ENCODE measurements at regions not wholly inside any gene's neighbourhood (a gene's known extent, or its start where the extent isn't known, plus 50 kb on each side); places are given as distances from the start of the nearest gene placed in this dataset.
"Not testable (repeated sequence)": the region's sequence is repeated elsewhere in the genome, so short reads cannot be mapped to it uniquely, and the experiment has no call there.

DNA sequence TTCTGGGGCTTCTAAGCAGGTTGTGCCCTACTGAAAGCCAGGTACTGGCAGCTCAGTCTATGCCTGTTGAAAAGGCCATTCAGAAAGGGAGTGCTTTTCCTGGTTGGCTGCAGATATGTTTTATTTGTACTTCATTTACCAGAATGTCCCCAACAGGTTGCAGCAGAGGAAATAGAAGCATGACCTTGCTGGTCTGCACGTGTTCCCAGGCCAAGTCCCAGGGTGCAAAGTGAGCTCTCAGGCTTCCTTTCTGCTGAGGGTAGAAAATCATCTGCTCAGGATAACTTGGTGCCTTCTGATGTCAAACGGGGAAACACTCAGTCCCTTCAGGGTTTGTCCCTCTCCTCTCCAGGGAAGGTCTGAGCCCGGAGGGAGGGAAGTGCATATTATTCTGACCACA is 356.4 kb downstream of the BCL11B start:
- no peak for DNase-seq

DNA sequence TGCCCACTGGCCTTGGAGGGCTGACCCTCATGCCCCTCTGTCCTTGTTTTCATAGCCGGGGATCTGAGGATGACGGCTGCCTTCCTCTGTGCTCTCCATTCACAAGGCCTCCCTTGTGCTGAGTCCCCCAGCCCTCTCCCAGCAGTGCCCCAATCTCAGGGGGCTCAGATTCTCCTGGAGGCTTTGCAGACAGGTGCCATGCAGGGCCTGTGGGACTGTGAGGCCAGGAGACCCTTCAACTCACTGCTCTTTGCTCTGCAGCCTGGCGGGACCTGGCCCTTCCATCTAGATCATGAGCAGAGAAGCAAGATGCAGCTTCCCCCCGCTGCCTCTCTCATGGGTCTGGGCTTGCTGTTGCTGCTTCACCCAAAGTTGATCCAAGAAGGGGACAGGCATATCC is 356.0 kb downstream of the BCL11B start:
- no peak for DNase-seq

DNA sequence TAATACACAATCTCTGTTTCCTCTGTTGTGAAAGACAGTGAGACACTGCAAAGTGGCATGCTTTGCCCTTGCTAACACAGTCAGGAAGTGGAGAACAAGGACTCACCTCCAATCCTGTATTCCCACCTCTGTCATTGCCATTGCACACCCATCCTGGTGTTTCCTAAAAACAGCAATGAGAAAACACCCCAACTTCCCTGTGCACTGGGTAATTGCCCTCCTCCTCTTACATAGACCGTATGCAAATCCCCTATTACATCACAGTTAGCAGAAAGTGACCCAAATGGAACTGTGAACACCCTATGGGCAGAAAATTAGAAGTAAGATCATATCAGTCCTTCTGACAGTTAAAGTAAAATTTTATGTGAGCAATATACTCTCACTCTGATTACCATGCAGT is 355.5 kb downstream of the BCL11B start:
- no peak for DNase-seq

DNA sequence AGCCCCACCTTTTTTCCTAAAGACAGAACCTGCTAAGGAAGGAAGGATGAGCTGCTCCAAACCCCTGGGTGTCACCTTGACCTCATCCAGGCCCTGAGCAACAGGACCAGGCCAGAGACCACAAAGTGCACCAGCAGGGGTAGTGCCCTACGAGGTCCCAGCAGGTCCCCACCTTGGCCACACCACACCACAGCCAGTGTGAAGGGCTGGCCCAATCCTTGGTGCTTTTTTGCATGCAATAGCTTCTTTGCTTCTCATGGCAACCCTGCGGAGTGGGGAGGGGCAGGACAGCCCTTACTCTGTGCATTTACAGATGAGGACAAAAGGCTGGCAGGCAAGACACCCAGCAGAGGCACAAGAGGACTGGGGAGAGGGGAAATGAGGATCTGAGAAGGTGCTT is 352.6 kb downstream of the BCL11B start:
- DNase-seq = no peak

DNA sequence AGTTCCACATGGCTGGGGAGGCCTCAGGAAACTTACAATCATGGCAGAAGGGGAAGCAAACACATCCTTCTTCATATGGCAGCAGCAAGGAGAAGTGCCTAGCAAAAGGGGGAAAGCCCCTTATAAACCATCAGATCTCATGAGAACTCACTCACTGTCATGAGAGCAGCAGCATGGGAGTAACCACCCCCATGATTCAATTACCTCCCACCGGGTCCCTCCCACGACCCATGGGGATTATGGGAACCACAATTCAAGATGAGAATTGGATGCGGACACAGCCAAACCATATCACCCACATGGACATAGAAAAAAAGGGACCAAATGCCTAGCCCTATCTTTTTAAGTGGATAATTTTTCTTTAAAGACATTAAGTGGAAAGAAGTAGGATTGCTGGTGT is 350.7 kb downstream of the BCL11B start:
- not testable (repeated sequence) for DNase-seq

DNA sequence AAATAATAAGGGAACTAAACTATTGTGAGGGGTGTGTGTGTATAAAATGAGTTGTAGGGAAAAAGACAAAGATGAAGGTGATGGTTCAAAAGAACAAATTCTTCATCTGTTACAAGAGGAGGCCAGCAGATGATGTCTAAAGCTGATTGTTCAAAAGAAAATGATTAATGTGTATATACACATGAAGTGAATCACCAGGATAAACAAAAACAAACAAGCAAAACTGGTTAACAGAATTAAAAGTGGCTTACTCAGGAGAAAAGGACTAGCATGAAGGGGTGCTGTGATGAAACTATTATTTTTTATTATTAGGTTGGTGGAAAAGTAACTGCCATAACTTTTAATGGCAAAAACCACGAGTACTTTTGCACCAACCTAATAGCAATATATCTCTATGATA is 348.4 kb downstream of the BCL11B start:
- no peak for DNase-seq

DNA sequence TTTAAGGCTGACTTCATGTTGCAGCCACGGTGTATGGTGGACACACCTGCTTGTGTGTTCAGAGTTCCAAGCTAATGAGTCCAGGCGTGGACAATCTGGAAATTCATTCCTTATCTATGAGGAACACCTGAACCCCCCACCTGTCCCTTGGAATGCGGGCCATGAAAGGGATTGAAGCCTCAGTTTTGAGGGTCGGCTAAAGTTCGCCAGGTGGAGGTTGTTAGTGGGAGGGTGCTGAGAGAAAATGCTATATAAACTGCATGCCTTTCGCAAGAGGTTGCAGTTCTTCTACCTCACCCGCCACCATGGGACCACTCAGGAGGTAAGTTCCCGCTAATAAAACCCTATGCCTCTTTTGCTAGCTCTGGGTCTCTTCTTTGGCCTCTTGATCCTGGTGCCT is 348.0 kb downstream of the BCL11B start:
- DNase-seq = no peak

DNA sequence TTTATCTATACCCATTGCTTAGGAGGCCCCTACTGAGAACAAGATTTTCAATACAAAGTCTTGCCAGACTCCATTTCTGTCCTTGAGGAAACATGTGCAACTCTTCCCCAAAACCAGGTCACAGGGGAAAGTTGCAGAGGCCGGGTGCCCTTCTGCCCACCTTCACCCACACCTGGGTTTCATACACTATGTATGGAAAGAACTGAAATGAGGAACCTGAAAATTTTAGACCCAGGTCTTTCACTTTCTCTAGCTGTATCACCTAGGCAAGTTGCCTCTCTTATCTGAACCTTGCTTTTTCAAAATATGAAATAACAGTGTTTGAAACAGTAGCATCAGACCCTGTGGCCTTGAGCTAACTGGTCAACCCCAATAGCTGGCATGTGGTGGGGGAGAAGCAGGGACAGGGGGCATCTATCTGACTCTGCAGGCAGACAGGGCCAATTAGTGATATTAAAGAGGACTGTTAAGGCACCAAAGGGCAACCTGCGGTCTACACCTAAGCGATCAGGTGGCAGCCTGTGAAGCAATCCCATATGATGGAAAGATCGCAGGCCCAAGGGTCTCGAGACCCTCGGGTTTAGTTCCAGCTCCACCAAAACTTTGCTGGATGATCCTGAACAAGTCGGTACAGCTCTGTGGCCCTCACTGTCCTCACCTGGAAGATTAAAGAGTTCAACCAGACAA is 346.5 kb downstream of the BCL11B start:
- no peak for DNase-seq

DNA sequence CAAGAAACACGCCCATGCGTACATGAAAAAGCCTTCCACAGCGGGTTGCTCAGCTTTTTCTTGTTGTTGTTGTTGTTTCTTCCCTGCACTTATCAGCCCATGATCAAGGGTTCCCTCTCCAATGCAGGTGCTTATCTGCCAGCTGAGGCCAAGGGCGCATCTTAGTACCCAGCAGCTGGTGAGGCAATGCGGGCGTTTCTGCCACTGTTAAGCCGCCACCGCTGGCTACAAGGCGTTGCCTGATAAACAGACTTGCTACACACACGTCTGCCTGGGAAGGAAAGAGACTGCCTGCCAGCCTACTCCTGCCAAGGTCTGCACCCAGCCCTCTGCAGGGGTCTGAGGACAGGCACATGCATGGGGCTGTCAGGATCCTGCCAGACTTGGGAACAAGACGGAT is 345.9 kb downstream of the BCL11B start:
- no peak for DNase-seq

DNA sequence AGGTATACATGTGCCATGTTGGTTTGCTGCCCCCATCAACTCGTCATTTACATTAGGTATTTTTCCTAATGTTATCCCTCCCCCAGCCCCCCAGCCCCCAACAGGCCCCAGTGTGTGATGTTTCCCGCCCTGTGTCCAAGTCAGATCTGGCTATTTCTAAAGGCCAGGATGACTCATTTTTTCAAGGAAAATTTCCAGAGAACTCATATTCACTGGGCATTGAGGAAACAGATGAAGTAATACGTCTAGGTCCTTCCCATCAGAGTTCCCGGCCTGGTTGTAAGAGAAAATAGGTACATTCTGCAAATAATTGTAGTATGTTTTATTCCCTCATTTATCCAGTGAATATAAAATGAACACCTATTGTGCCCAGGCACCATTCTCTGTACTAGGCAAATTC is 345.2 kb downstream of the BCL11B start:
- no peak for DNase-seq

DNA sequence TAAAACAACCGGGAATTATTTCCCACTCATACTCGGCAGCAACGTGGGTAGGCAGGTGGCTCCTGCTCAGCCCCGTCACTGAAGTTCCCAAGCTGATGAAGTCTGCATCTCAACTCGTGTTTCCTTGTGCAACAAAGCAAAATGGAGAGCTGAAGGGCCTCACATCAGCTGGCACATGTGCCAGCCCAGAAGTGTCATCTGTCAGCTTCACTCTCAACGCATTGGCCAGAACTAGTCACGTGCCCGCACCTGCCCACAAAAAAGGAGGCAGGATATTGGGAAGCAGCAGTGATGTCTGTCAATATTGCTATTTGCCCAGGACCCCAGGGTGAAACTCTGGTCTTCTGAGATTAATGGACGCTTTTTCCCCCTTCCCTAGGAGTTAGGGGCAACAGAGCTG is 344.0 kb downstream of the BCL11B start:
- DNase-seq = no peak

DNA sequence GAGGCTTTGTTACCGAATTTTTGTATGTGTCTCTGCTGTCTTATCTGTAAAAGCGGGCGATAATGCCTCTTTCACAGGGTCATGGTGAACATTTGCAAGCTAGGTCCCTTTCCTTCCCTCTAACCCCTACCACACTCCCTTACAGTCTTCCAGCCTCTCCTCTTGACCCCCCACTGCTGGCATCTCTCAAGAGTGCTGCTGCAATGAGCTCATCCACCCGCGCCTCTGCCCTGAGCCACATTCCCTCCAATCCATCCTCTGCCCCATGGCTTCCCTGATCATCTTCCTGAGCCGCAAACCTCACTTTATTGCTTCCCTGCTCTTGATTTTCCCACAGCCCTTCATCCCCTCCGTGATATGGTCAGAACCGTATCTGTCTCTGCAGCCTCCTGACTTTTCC is 343.6 kb downstream of the BCL11B start:
- no peak for DNase-seq

DNA sequence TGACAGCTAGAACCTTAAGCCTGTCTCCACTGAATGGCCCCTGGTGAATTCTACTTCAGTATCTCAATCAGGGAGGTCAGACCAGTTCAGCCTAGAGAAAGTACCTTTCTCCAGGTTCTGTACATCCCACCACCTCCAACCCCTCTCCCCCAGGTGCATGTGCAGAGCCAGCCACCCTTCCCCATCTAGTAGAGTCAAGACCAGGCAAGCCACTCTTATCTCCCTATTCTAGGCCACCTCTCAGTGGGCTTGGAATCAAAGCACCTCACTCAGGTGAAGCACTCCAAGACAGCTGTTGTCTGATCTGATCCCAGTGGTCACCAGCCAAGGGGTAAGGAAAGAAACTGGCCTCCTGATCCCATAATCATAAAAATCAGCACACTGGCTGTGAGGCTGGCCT is 340.9 kb downstream of the BCL11B start:
- DNase-seq = no peak

DNA sequence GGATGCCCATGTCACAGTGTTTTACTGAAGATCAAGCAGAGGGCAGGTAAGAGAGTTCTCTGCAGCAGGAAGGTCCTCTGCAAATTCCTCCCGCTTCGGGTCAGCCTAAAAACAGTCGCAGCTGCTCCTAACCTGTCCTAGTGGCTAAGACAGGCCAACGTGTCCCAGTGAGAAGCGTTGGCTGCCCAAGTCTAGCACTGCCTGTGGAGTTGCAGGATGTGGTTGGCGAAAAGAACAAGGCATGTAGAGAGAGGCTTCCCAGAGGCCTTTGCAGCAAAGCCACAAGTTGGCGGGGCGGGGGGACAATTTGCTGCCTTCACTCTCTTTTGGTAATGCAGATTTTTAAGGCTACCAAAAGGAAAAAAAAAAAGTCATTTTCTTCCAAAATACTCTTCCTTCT is 340.1 kb downstream of the BCL11B start:
- DNase-seq = no peak

DNA sequence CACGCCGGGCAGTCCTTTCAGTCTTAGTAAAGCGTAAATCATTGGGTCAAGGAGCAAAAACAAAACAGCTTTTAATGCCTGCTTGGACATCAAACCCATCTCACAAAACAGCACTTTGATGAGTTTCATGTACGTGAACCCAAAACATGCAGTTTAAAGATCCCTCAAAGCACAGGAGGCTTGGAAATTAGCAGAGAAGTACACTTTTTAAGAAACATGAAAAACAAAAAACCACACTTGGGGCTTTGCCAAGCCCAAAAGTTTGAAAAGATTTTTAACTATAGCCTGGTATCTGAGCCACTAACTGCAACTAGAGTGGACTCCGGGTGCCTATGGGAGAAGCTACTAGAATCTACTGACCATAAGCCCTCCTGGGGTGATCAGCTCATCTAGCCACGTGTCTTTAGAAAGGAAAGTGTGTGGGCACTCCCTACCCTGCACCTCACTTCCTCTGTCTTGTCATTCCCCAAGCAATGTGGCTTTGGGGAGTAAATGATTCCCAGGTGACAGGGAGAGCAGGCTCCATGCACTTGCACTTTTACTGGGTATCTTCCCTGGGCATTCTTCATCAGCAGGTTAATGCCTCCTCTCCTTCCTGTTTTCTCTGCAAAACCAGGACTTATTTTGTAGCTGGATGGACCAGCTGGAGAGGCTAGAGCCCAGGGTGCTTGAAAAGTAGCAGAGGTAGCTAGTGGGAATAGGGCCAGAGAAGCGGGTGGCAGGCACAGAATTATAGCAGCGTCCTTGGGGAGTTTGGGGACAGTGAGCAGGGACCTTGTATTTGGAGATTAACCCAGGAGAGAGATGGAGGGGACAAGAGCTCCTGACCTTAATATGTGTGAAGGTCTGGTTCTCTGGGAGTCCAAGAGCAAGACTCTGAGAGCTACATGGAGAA is 339.3 kb downstream of the BCL11B start:
- no peak for DNase-seq

DNA sequence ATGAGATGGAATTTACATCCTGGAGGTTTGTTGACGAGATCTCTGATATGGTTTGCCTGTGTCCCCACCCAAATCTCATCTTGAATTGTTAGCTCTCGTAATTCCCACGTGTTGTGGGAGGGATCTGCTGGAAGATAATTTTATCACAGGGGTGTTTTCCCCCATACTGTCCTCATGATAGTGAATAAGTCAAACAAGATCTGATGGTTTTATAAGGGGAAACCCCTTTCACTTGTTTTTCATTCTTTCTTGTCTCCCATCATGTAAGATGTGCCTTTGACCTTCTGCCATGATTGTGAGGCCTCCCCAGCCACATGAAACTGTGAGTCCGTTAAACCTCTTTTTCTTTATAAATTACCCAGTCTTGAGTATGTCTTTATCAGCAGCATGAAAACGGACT is 337.4 kb downstream of the BCL11B start:
- DNase-seq = not testable (repeated sequence)

DNA sequence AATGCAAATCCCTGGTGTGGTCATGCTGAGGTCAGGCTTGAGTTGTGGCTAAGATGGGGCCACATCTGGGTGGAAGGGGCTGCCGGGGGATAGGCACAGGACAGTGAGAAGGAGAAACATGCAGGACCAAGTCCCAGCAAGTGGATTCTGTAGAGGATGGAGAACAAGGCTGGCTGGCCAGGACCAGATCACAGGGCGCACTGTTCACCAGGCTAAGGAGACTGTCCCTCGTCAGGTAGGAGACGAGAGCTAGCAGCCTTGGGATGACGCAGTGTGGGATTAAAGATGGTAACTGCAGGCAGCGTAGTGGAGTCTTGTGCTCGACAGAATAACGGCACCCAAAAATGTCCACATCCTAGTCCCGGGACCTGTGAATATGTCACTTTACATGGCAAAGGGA is 336.1 kb downstream of the BCL11B start:
- DNase-seq = no peak

DNA sequence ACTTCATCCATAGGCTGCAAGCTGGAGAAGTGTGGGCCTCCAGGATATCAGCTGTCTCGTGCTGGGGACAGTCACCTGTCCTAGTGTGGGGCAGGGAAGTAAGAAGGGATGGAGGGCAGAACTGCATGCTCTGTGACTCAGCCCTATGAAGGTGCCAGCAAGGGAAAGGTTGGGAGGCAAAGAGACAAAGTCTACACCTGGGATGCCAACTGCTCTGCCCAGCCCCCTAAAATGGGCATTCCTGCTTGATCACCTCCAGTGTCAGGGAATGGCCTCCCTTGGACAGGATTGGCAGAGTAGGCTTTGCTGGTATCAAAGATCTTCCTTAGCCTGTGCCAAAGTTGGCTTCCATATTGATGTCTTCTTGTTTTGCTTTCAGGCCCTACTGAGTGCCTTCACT is 335.0 kb downstream of the BCL11B start:
- DNase-seq = no peak

DNA sequence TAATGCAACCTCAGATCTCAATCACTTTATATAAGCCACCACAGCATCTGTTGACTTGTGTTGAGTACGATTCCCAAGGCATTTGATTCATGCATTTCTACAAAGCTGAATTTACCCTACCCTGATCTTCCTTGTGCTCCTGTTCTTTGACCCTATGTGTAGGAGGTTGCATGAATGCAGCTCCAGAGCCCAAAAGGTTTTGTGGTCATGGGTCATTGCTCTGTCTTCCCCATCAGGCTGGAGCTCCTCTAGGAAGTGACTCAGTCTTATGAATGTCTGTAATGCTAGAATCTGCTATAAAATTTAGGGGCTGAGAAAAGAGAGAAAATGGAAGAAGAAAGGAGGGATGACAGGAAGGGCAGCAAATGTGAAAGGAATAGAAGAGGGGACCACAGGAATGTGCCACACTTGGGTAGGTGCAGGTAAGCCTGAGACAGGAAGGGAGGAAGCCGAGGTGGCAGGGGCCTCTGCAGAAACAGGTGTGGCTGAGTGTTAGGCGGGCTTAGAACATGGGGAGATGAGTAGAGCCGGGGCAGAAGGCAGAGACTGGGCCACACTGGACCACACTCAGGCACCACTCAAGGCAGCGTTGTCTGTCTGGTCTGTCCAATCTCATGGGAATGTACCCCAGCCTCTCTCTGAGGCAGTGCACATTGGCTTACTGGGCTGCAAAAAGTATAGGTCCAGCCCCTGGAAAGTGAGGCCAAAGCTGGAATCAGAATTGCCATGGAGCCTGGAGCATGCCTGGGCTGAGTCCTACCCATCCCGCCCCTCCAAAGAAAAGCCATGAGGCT is 334.1 kb downstream of the BCL11B start:
- no peak for DNase-seq

DNA sequence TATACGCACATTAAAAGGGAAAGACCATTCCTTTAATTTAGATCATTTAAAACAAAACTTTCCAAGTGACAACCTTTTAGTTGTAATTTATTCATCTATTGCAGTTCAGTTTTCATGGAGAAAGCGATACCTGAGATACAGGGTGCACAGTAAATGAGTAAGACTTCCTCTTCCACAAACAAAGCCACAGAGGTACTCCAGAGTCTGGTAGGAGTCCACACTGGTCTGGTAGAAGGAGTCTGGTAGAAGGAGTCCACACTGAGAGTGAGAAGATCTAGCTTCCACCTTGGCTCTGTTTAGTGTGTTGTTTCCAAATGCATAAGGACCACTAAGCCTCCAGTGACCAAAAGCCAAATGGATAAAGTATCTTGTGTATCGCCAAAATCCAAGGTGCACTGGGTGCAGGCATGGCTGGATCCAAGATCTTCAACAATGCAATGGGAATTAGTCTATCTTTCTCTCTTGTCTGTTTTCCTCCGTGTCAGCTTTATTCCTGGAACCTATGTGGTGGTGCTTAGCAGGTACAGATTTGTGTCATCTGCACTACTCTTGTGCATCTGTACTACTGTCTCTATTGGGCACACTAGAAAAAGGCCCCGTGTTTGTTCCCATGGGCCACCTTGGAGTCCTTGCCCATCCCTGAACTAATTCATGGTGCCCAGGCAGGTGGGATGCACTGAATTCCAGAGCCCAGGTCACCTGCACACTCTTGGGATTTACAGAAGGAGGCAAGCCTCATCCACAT is 331.1 kb downstream of the BCL11B start:
- DNase-seq = no peak

DNA sequence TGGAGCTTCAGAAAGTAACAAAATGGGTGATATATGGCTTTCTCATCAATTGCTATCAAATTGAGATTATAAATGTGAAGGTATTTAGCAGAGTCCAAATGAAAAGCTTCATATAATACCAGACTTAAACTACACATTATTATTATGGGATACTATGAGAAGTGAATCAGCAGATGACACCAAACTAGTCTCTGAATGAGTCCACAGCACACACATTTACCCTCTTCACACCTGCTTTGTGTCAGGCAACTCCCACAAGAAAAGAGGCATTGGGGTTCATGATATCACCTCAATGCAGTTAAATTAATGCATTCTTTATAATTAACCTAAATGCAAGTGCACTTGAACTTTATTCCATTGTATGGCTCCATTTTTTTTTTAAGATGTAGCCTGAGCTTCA is 330.5 kb downstream of the BCL11B start:
- no peak for DNase-seq

DNA sequence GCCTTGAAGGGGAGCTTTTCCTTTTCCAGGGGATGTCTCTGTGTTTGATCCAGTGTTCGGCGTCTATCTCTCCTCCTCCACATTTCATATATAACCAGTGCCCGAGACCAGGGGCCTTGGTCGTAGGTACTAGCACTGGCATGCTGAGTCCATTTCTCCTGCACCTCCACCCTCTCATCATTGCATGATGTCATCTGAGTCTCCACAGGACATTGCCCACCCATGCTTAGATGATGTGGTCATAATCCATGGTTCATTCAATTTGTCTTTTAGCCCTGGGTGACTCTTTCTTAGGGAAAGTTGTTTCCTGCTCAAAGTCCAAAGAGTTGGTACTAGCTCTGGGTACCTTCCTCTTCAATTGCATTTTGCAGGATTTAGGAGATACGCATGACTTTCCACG is 328.1 kb downstream of the BCL11B start:
- DNase-seq = no peak

DNA sequence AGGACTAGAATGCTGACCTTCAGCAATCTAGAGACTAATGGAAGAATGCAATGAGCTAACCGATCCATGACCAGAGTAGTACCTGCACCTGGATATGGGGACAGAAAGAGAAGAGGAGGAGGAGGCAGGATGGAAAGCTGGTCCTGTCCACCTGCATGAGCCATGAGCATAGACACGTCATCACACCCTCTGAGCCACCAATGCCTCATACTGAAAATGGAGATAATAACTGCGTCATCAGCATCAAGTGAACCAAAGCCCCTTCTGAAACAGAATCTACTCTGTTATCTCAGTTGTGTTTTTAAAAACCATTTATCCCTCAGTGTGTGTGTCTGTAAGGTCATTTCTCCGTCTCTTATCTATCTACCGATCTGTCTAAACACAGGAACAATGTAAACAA is 327.0 kb downstream of the BCL11B start:
- DNase-seq = no peak
